Frontal cortex (tissue), 4 donors: ENCODE measurements at regions not wholly inside any gene's neighbourhood (a gene's known extent, or its start where the extent isn't known, plus 50 kb on each side); places are given as distances from the start of the nearest gene placed in this dataset. TPM values are rescaled to one million over a fixed set of nuclear protein-coding genes. Genes with fewer than 3 reads are reported as not detected.
"Not testable (repeated sequence)": the region's sequence is repeated elsewhere in the genome, so short reads cannot be mapped to it uniquely, and the experiment has no call there.

Experiments used
- DNase-seq, 2 donors: peaks; one replicate each; pipeline ENCODE4 v3.0.0; 2012; ENCODE audit warnings: low spot score in 2 of 2
- FAIRE-seq: peaks from 2 replicates; lab custom pipeline; 2012; peaks lifted over from hg19 to GRCh38; lab: Jason Lieb, UNC
- small RNA-seq: library from RNA; depleted of rRNA; stranded (forward); fragments of <200 nt; gene quantifications from one replicate; pipeline ENCODE3, GENCODE V24; 2014
- donor health status: control.
- donor health status: control.
- donor health status: control.

DNA sequence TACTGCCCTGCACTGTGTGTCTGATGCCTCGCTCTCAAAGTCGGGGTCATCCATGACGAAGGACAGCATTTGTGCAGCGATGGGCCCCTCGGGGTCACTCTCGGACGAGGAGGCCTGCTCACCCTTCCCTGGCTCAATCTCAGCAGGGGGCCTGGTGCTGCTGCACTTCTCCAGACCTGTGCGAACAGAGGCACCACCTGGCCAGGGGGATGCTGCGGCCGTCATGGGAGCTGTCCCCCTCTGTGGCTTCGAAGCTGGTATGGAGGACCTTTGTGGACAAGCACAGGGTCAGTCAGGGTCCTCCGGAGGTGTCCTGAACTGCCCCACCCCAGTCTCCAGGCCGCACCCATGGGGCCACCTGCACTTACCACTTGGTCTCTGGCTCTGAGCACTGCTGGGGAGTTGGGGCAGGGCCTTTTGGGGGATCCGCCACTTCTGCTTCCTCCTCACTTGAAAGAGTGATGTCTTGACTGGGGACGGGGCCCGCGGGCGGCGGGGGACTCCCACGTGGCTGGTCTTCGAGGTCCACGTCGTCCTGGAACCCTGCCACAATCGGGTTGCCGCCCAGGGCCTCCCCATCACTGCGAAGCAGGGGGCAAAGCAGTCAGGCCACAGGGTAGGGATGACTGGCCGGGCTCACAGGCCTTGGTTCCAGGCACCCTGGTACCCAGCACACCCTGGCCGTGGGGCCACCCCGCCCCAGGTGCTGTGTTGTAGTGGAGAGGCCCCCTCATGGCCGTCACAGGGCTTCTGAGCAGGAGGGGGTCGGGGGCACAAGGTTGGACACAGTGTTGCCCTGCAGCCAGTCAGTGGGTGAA lies 306.7 kb downstream of the CCDC74A start:
- FAIRE-seq, DNase-seq: not testable (repeated sequence)

DNA sequence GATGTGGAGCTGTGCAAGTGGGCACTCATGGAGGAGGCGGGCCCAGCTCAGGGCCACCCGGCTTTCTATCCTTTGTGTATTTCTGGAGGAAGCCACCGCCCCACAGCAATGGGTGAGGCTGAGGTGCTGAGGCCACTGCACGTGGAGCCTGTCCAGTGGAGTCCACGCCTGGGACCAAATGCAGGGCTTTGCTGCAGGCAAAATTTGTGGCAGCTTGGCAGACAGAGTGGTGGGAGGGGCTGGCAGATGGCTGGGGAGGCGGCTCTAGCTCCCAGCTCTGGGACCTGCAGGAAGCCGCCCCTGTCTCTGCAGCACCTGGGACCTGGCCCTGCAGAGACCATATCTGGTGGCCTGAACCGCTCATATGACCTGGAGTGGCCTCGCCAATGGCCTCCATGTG lies 307.3 kb downstream of the CCDC74A start:
- FAIRE-seq, DNase-seq: not testable (repeated sequence)

- DNase-seq (no peak), FAIRE-seq (no peak)
Observed at GRCh38 chr2:131835621-131836091, 308.0 kb downstream of the CCDC74A start.

DNA sequence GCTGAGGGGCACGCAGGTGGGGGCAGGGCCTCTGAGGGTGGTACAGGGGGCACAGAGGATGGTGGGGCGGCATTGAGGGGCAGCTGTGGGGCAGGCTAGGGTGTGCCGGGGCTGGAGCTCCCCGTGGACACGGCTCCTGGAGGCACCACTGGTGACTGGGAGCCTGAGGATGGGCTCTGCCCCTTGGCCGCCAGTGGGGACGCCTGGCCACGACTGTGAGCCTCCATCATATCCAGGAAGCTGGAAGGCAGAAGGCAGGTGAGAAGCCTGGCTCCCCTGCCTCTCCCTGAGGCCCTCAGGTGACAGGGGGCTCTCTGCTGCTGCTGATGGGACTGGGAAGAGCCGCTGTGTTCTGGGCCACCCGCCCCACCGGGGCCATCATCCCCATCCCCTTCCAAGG lies 308.4 kb downstream of the CCDC74A start:
- FAIRE-seq = not testable (repeated sequence)

DNA sequence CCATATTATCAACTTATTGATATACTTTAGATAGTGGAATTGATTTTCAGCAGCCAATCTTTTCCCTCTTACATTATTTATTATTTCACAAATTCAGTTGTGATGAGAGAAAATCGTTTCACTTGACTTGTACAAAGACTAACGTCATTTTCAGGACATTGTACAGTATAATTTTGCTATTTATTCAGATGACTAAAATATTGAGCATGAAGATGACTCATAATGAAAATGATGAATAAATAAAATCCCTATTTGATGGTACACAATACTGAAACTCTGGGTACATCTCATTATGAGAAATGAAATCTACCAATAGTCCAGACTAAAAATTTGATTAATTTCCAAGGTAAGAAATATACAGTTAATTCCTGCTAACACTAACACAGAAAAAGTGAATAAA lies 316.4 kb downstream of the CCDC74A start:
- peak; percentile 95 for FAIRE-seq
- not testable (repeated sequence) for DNase-seq

More for the DNA sequence above, 308.4 kb downstream of the CCDC74A start:
- not testable (repeated sequence) for DNase-seq

GRCh38 chr2:131856202-131856601 lies 305.6 kb downstream of the ANKRD30BL start:
- DNase-seq = not testable (repeated sequence)
- FAIRE-seq = peak; percentile 63

DNA sequence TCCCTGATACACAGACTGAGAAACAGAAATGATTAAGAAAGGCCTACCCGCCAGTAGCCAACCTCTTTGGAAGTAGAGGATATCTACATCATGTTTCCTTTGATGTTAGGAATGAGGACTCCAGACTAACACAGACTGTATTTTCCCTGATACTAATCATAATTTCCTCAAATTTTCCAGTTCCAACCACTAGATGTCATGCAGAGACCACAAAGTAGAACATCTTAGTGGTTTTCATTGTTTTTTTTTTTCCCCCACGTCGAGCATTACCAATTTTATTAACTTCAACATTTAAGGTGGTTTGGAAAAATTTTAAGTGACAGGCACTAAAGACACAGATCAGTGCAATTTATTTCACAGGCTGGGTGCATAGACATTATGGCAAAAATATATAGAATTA lies 303.6 kb downstream of the ANKRD30BL start:
- FAIRE-seq = peak; percentile 98
- not testable (repeated sequence) for DNase-seq

Small RNAs in the stretch of these regions (small RNA-seq; reads per million reads assigned to genes)
- not detected for gene RNU6-617P
